Activated CD4-positive, alpha-beta T cell treated with anti-CD3 and anti-CD28 coated beads, Interleukin-2, amount 50 U/mL, for 4 hours (primary cell): ENCODE measurements at regions not wholly inside any gene's neighbourhood (a gene's known extent, or its start where the extent isn't known, plus 50 kb on each side); places are given as distances from the start of the nearest gene placed in this dataset.

Experiments used
- DNase-seq, 2 experiments: peaks; one replicate each; pipeline ENCODE4 v3.0.0-alpha.2; 2020

- no peak for DNase-seq
Measured at GRCh38 chr1:14545422-14546025, 53.0 kb upstream of the KAZN start.

DNA sequence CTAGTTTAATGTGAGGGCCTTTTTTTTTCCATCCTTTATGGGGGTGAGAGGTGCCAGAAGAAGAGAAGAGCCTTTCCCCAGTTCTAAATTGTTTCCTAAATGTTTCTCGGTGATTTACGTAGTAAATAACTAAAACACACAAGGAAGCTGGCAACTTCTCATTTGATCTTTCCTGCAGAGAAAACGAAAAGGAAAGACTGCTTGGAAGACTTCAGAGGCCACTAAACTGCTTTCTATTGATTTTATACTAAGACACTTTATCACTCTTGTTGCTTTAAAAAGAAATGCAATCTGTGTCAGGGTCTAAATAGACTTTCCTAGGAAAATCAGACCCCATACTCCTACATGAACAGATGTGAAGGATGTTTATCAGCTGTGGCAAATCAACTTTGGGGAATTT, 52.1 kb upstream of the KAZN start:
- no peak for DNase-seq
